Epithelial cell of esophagus (primary cell): ENCODE measurements at regions not wholly inside any gene's neighbourhood (a gene's known extent, or its start where the extent isn't known, plus 50 kb on each side); places are given as distances from the start of the nearest gene placed in this dataset.
"Not testable (repeated sequence)": the region's sequence is repeated elsewhere in the genome, so short reads cannot be mapped to it uniquely, and the experiment has no call there.

Source experiments
- DNase-seq: peaks from one replicate; pipeline ENCODE4 v3.0.0; 2010; ENCODE audit warnings: low read depth
- H3K4me3 ChIP-seq: 2 replicates; pipeline ENCODE4 v1.5.1; 2011; ENCODE audit warnings: mild to moderate bottlenecking, low read length, control low read depth
- CTCF ChIP-seq: IDR thresholded peaks from 2 replicates; pipeline ENCODE4 v1.5.1; 2011; ENCODE audit warnings: low read depth, mild to moderate bottlenecking, low read length, control low read depth, inconsistent platforms; ENCODE audit not compliant: insufficient read depth; ENCODE audit errors: missing control alignments

GRCh38 chr6:166703149-166703710 is 76.2 kb upstream of the RPS6KA2 start:
- no peak overlapping the region for H3K4me3 ChIP-seq
- no peak for TF ChIP-seq CTCF
- DNase-seq, result no peak

- not testable (repeated sequence) for DNase-seq, H3K4me3 ChIP-seq
Measured at GRCh38 chr6:166701424-166701823, 74.4 kb upstream of the RPS6KA2 start.

GRCh38 chr6:166700871-166701270 is 73.8 kb upstream of the RPS6KA2 start:
- not testable (repeated sequence) for H3K4me3 ChIP-seq, DNase-seq

DNA sequence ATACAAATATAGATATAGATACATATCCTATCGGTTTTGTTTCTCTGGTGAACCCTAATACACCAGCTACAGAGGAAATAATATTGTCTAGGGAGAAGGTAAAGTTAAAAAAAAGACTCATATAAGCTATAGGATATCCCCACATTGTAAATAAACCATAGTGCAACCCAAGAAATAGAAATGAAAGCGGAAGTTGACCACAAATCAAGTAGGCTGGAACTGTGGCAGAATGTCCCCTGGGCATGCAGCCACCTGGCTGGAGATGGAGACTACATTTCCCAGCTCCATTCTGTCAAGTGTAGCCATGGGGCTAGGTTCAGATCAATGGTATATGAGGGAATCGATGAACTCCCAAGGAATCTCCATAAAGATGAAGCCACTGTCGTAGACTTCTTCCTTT is 70.1 kb upstream of the RPS6KA2 start:
- no peak for DNase-seq
- no peak for TF ChIP-seq CTCF
- H3K4me3 ChIP-seq, result no peak overlapping the region

DNA sequence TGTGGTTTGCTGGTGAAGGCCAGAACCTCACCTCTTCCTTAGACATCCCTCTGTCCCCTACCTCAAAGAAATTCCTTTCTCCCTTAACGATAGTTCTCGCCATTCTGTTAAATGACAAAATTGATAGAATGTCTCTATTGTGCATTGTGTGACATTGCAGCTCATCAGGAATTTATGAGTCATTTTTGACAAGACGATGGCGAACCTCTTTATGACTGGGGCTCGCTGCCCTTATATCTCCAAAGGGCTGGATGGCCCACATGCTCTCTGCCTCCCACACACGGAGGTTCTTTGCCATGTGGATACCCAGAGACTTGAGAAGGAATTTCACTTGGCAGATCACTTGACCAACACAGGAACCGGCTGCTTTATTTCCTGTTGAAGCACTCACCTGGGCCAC is 66.8 kb upstream of the RPS6KA2 start:
- TF ChIP-seq CTCF, result no peak
- no peak for DNase-seq

GRCh38 chr6:166692723-166693302 is 65.8 kb upstream of the RPS6KA2 start:
- H3K4me3 ChIP-seq, result no peak overlapping the region
- DNase-seq, result no peak
- no peak for TF ChIP-seq CTCF

More for the DNA sequence above, 66.8 kb upstream of the RPS6KA2 start:
- H3K4me3 ChIP-seq, result no peak overlapping the region

DNA sequence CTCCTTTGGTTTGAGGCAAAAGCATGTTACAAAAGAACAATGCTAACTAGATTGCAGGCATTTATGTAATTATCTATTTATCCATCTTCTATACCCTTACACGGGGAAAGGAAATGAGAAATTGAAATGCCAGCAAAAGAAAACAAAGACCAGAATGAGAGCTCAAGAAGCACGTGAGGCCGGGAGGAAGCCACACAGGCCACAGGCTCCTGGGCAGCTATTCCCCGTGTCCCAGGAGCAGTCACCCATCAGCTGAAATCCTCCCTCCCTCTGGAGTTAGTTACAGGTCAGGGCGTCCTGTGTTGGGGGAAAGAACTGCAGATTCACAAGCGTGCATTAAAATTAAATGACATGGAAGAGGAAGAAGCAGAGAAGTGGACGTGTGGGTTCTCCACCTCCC is 64.7 kb upstream of the RPS6KA2 start:
- TF ChIP-seq CTCF, result no peak
- H3K4me3 ChIP-seq, result no peak overlapping the region
- DNase-seq, result no peak

DNA sequence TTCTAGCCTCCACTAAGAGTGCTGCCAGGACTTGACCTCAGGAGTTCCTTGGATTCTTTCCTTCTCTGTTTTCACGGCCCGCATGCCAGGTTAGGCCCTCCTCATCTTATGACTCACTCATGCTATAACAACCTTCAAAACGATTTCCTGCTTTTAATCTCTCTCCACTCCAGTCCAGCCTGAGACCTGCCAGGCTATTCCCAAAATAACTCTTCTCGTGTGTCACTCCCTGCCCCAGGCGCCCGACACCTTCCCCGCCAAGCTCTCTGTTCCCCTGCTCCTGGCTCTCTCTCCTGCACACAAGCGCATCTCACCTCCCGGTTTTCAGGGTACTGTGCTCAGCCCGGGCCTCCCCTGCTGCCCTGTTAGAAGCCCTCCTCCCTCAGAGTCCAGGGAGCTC is 64.1 kb upstream of the RPS6KA2 start:
- no peak for TF ChIP-seq CTCF
- H3K4me3 ChIP-seq, result no peak overlapping the region
- DNase-seq, result peak; percentile 80
